GM23338 (cell line): ENCODE measurements at regions not wholly inside any gene's neighbourhood (a gene's known extent, or its start where the extent isn't known, plus 50 kb on each side); places are given as distances from the start of the nearest gene placed in this dataset.

Experiments used
- CREB1 ChIP-seq: fragments of 250-450 bp; sonication (Bioruptor Pico); IDR thresholded peaks from 2 replicates; pipeline ENCODE4 v1.5.0; 2020; ENCODE audit warnings: low read depth, mild to moderate bottlenecking, moderate library complexity
- CTCF ChIP-seq, 2 experiments: fragments of 200-600 bp in 1 of 2; sonication (generic) in 1 of 2; conservative IDR thresholded peaks; 2 replicates each; pipeline versions ENCODE4 v1.5.1 to v1.6.1; 2016 to 2017; ENCODE audit warnings: antibody characterized with exemption in 2 of 2, low read depth in 2 of 2, mild to moderate bottlenecking in 2 of 2, moderate library complexity in 1 of 2
- EZH2 ChIP-seq: fragments of 200-600 bp; sonication (generic); IDR thresholded peaks from one replicate; pipeline ENCODE4 v1.8.0; 2017; ENCODE audit warnings: antibody characterized with exemption, mild to moderate bottlenecking, low read depth; ENCODE audit not compliant: unreplicated experiment
- JUNB ChIP-seq: IDR thresholded peaks from one replicate; pipeline ENCODE4 v1.6.1; 2016; ENCODE audit warnings: antibody characterized with exemption; ENCODE audit not compliant: unreplicated experiment
- POLR2AphosphoS5 ChIP-seq: IDR thresholded peaks from 2 replicates; pipeline ENCODE4 v1.6.1; 2016; ENCODE audit warnings: antibody characterized with exemption, low read depth
- REST ChIP-seq: IDR thresholded peaks from one replicate; pipeline ENCODE4 v1.6.1; 2018; ENCODE audit warnings: antibody characterized with exemption; ENCODE audit not compliant: unreplicated experiment

- TF ChIP-seq CTCF (conservative IDR thresholded peaks at IDR 0.05; ENCODE audit: low read depth in 2 of 2) (no peak), EZH2 (no peak), POLR2AphosphoS5 (no peak), REST (no peak), CREB1 (CRISPR knock-in tag) (no peak), JUNB (no peak)
Measured at GRCh38 chr7:25893436-25893835, 258.6 kb upstream of the NFE2L3 start.
